ENCODE measurements at regions not wholly inside any gene's neighbourhood (a gene's known extent, or its start where the extent isn't known, plus 50 kb on each side); places are given as distances from the start of the nearest gene placed in this dataset.
"Not testable (repeated sequence)": the region's sequence is repeated elsewhere in the genome, so short reads cannot be mapped to it uniquely, and the experiment has no call there.

GRCh38 chr3:34155108-34155507 lies 356.7 kb downstream of the PDCD6IP start:
- CTCF ChIA-PET = no interaction called here
- no peak for DNase-seq (ENCODE audit: extremely low spot score)
- POLR2A ChIA-PET = no interaction called here
- no peak for TF ChIP-seq CTCF (IDR thresholded peaks at IDR 0.05; ENCODE audit: control extremely low read depth, extremely low read depth, low read depth, missing control alignments)

DNA sequence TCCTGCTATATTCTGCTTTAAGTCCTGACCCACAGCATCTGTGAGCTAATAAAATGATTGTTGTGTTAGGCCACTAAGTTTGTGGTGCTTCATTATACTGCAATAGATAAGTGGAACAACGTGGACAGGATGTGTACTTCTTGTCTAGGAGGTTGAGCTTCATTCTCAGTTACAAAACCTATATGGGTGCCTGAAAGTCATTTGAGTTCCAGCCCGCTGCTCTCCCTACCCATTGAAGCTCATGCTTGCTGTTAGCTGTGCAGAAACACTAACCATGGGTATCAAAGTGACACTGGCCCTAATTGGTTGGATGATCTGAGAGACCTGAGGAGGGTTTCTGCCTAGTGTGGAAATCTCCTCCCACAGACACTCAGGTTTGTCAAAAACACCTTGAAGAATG lies 357.2 kb downstream of the PDCD6IP start:
- POLR2A ChIA-PET = no interaction called here
- CTCF ChIA-PET = no interaction called here
- no peak for DNase-seq (ENCODE audit: extremely low spot score)
- no peak for TF ChIP-seq CTCF (IDR thresholded peaks at IDR 0.05; ENCODE audit: control extremely low read depth, extremely low read depth, low read depth, missing control alignments)

- no peak for DNase-seq (ENCODE audit: extremely low spot score)
- CTCF ChIA-PET = interaction anchor here (1.0 kb wide), 1 partner anchor 12 kb away, joined by 3 read pairs; no protein-coding TSS in a partner anchor
- POLR2A ChIA-PET = no interaction called here
These were observed 359.1 kb downstream of the PDCD6IP start for GRCh38 chr3:34157491-34157890.

GRCh38 chr3:34159613-34160420 lies 361.4 kb downstream of the PDCD6IP start:
- DNase-seq (ENCODE audit: extremely low spot score) = no peak
- ChIA-PET CTCF (interaction anchor here (1.4 kb wide), 1 partner anchor 8 kb away, joined by 4 read pairs; no protein-coding TSS in a partner anchor), POLR2A (no interaction called here)
- no peak for TF ChIP-seq CTCF (IDR thresholded peaks at IDR 0.05; ENCODE audit: control extremely low read depth, extremely low read depth, low read depth, missing control alignments)

More at GRCh38 chr3:34157491-34157890, 359.1 kb downstream of the PDCD6IP start:
- no peak for TF ChIP-seq CTCF (IDR thresholded peaks at IDR 0.05; ENCODE audit: control extremely low read depth, extremely low read depth, low read depth, missing control alignments)

- POLR2A ChIA-PET; DNase-seq (ENCODE audit: extremely low spot score): not testable (repeated sequence)
- CTCF ChIA-PET = interaction anchor here (1.0 kb wide), 1 partner anchor 12 kb away, joined by 3 read pairs; no protein-coding TSS in a partner anchor
These were observed 371.2 kb downstream of the PDCD6IP start for GRCh38 chr3:34169636-34170035.

- TF ChIP-seq CTCF (IDR thresholded peaks at IDR 0.05; ENCODE audit: control extremely low read depth, extremely low read depth, low read depth, missing control alignments) = no peak
- ChIA-PET CTCF (no interaction called here), POLR2A (no interaction called here)
- DNase-seq (ENCODE audit: extremely low spot score) = no peak
These were observed 376.3 kb downstream of the PDCD6IP start for GRCh38 chr3:34174740-34175139.

GRCh38 chr3:34175636-34176176 lies 377.3 kb downstream of the PDCD6IP start:
- ChIA-PET CTCF (no interaction called here), POLR2A (no interaction called here)
- DNase-seq (ENCODE audit: extremely low spot score) = no peak
- TF ChIP-seq CTCF (IDR thresholded peaks at IDR 0.05; ENCODE audit: control extremely low read depth, extremely low read depth, low read depth, missing control alignments) = no peak
